ENCODE measurements at regions not wholly inside any gene's neighbourhood (a gene's known extent, or its start where the extent isn't known, plus 50 kb on each side); places are given as distances from the start of the nearest gene placed in this dataset.

DNA sequence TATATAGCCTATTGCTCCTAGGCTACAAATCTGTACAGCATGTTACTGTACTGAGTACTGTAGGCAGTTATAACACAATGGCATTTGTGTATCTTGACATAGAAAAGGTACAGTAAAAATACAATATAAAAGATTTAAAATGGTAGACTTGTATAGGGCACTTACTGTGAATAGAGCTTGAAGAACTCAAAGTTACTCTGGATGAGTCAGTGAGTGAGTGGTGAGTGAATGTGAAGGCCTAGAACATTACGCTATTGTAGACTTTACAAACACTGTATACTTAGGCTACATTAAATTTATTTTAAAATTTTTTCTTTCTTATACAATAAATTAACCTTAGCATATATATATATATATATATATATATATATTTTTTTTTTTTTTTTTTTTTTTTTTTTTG, 140.0 kb upstream of the UBE2E1 start:
- Mint-ChIP-seq H3K27ac (no peak overlapping the region), H3K4me1 (ENCODE audit: unreplicated experiment) (peaks cover 18% of the 10 kb centered on the region), H3K4me3 (no peak overlapping the region), H3K27me3 (no peaks in the 10 kb centered on the region), H3K36me3 (no peaks in the 10 kb centered on the region), H3K9me3 (no peaks in the 10 kb centered on the region)
- TF ChIP-seq, protein P1, sequence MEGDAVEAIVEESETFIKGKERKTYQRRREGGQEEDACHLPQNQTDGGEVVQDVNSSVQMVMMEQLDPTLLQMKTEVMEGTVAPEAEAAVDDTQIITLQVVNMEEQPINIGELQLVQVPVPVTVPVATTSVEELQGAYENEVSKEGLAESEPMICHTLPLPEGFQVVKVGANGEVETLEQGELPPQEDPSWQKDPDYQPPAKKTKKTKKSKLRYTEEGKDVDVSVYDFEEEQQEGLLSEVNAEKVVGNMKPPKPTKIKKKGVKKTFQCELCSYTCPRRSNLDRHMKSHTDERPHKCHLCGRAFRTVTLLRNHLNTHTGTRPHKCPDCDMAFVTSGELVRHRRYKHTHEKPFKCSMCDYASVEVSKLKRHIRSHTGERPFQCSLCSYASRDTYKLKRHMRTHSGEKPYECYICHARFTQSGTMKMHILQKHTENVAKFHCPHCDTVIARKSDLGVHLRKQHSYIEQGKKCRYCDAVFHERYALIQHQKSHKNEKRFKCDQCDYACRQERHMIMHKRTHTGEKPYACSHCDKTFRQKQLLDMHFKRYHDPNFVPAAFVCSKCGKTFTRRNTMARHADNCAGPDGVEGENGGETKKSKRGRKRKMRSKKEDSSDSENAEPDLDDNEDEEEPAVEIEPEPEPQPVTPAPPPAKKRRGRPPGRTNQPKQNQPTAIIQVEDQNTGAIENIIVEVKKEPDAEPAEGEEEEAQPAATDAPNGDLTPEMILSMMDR (conservative IDR thresholded peaks at IDR 0.05): no peak
- DNase-seq (ENCODE audit: extremely low spot score, unreplicated experiment): no peak

DNA sequence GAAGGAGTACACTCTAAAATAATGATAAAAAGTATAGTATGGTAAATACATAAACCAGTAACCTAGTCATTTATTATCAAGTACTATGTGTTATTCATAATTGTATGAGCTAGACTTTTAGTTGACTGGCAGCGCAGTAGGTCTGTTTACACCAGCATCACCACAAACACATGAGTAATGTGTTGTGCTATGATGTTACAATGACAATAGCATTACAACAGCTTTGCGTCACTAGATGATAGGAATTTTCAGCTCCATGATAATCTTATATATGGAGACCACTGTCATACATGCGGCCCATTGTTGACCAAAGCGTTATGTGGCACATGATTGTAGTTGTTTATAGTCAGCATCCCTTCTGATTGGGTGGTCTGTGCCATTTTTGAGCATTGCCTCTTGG, 138.9 kb upstream of the UBE2E1 start:
- peaks cover 20% of the 10 kb centered on the region for H3K4me1 Mint-ChIP-seq (ENCODE audit: unreplicated experiment)
- H3K36me3 Mint-ChIP-seq: no peaks in the 10 kb centered on the region
- DNase-seq (ENCODE audit: extremely low spot score, unreplicated experiment): no peak
- no peaks in the 10 kb centered on the region for H3K9me3 Mint-ChIP-seq
- no peaks in the 10 kb centered on the region for H3K27me3 Mint-ChIP-seq
- H3K27ac Mint-ChIP-seq: no peak overlapping the region
- TF ChIP-seq, protein P1 (conservative IDR thresholded peaks at IDR 0.05): no peak
- H3K4me3 Mint-ChIP-seq: no peak overlapping the region

DNA sequence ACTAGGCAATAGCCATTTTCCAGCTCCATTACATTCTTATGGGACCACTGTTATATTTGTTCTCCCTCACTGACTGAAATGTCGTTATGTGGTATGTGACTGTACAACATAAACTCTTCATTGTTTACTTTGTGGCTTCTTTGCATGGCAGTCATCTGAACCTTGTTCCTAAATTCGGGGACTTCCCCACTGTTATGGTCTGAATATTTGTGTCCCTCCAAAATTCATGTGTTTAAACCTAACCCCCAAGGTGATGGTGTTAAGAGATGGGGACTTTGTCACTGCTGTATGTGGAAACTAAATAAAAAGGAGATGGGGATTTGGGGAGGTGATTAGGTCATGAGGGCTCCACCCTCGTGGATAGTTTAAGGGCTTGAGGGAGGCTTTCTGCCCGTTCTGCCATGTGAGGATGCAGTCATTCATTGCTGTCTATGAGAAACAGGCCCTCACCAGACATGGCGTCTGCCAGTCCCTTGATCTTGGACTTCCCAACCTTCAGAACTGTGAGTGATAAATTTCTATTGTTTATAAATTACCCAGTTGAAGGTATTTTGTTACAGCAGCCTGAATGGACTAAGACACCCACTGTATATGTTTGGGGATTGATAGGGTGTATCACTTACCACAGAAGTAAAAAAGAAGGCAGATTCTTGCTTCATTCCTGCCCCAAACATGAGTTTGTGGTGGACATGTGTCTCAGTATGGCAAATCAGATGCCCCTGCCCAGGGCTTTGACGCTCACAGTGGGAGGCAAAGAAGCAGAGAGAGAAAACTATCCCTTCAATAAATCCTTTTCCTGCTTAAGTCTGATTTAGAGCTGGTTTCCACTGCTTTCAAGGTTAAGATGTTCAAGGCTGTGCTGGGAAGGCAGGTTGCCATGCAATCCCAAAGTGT, 138.0 kb upstream of the UBE2E1 start:
- Mint-ChIP-seq H3K4me3 (no peak overlapping the region), H3K27ac (no peak overlapping the region), H3K9me3 (no peaks in the 10 kb centered on the region), H3K4me1 (ENCODE audit: unreplicated experiment) (peaks cover 20% of the 10 kb centered on the region), H3K36me3 (no peaks in the 10 kb centered on the region), H3K27me3 (no peaks in the 10 kb centered on the region)
- TF ChIP-seq, protein P1 (conservative IDR thresholded peaks at IDR 0.05): no peak
- no peak for DNase-seq (ENCODE audit: extremely low spot score, unreplicated experiment)

DNA sequence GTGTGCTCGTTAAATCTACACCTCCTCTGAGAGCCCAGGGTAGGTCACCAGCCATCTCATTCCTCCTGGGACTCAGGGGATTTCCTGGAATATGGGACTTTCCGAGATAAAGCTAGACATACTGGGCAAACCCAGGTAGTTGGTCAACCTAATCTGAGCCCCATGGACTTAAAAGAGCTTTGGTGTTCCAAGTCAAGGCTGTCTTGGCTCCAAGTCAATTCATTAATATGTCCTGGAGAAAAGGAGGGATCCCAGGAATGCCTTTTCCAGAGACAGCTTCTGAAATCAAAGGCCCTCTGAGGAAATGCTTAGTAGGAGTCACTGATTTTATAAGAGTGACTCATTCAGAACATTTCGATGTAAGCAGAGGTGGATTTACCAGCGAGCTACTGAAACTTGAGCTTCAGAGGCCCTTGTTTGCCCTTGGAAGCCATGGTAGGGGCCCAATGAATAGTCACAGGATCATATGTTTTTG, 137.3 kb upstream of the UBE2E1 start:
- no peak for DNase-seq (ENCODE audit: extremely low spot score, unreplicated experiment)
- Mint-ChIP-seq H3K4me1 (ENCODE audit: unreplicated experiment) (peaks cover 20% of the 10 kb centered on the region), H3K9me3 (no peaks in the 10 kb centered on the region), H3K27ac (no peak overlapping the region), H3K27me3 (no peaks in the 10 kb centered on the region), H3K36me3 (no peaks in the 10 kb centered on the region), H3K4me3 (no peak overlapping the region)
- TF ChIP-seq, protein P1 (conservative IDR thresholded peaks at IDR 0.05): no peak

DNA sequence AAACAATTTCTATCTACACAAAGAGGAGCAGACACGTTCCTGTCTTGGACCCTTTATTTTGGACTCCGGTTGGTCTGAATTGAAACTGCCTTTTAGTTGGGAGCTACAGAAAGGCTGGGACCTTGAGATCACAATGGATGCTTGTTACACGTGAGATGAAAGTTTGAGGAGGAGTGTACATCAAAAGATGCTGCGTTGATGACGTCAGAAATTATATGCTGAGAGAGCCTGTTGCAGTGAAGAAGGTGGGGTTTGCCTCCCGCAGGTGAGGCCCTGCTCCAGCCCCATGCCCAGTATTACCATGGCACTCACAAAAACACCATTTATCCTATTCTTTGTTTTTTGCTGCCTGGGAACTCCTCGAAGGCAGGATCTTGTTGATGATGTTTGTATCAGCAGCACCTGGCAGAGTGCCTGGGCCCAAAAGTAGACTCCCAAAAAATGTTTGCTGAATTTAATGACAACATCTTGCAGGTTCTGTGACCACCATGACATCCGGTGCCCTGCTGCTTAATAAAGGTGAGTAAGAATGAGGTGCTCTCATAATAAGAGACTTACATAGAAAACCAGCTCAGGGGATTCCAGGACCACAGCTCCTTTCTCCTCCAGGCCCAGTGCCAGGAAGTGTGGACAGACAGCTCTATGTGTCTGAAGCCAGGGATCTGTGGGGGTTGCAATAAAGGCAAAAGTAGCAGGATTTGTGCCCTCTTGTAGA, 136.1 kb upstream of the UBE2E1 start:
- TF ChIP-seq, protein P1 (conservative IDR thresholded peaks at IDR 0.05): no peak
- H3K36me3 Mint-ChIP-seq: no peaks in the 10 kb centered on the region
- H3K9me3 Mint-ChIP-seq: no peaks in the 10 kb centered on the region
- H3K27ac Mint-ChIP-seq: no peak overlapping the region
- peaks cover 20% of the 10 kb centered on the region for H3K4me1 Mint-ChIP-seq (ENCODE audit: unreplicated experiment)
- H3K4me3 Mint-ChIP-seq: no peak overlapping the region
- DNase-seq (ENCODE audit: extremely low spot score, unreplicated experiment): no peak
- no peaks in the 10 kb centered on the region for H3K27me3 Mint-ChIP-seq

All from type B pancreatic cell (in vitro differentiated cells).